ENCODE measurements at regions not wholly inside any gene's neighbourhood (a gene's known extent, or its start where the extent isn't known, plus 50 kb on each side); places are given as distances from the start of the nearest gene placed in this dataset.

GRCh38 chr1:234746798-234747196 lies 136.8 kb upstream of the IRF2BP2 start:
- Histone ChIP-seq H3K4me1 (ENCODE audit: control insufficient read depth, insufficient read depth, low read length) (peaks cover 4% of the 10 kb centered on the region), H3K36me3 (ENCODE audit: control insufficient read depth, insufficient read depth, low read length) (no peaks in the 10 kb centered on the region), H3K9me3 (ENCODE audit: control insufficient read depth, insufficient read depth, low read length) (no peaks in the 10 kb centered on the region), H3K9ac (ENCODE audit: low read depth, low read length) (no peak overlapping the region), H3K4me3 (ENCODE audit: low read depth, low read length) (no peak overlapping the region), H3K27me3 (ENCODE audit: control insufficient read depth, insufficient read depth, low read length) (no peaks in the 10 kb centered on the region)

- H3K9ac ChIP-seq (ENCODE audit: low read depth, low read length): no peak overlapping the region
- H3K36me3 ChIP-seq (ENCODE audit: control insufficient read depth, insufficient read depth, low read length): no peaks in the 10 kb centered on the region
- H3K9me3 ChIP-seq (ENCODE audit: control insufficient read depth, insufficient read depth, low read length): no peaks in the 10 kb centered on the region
- no peaks in the 10 kb centered on the region for H3K27me3 ChIP-seq (ENCODE audit: control insufficient read depth, insufficient read depth, low read length)
- peaks cover 4% of the 10 kb centered on the region for H3K4me1 ChIP-seq (ENCODE audit: control insufficient read depth, insufficient read depth, low read length)
- no peak overlapping the region for H3K4me3 ChIP-seq (ENCODE audit: low read depth, low read length)
Observed at GRCh38 chr1:234745844-234746797, 136.1 kb upstream of the IRF2BP2 start.

- Histone ChIP-seq H3K4me1 (ENCODE audit: control insufficient read depth, insufficient read depth, low read length) (peaks cover 4% of the 10 kb centered on the region), H3K4me3 (ENCODE audit: low read depth, low read length) (no peak overlapping the region), H3K36me3 (ENCODE audit: control insufficient read depth, insufficient read depth, low read length) (no peaks in the 10 kb centered on the region), H3K27me3 (ENCODE audit: control insufficient read depth, insufficient read depth, low read length) (no peaks in the 10 kb centered on the region), H3K9me3 (ENCODE audit: control insufficient read depth, insufficient read depth, low read length) (no peaks in the 10 kb centered on the region), H3K9ac (ENCODE audit: low read depth, low read length) (no peak overlapping the region)
Observed at GRCh38 chr1:234745276-234745675, 135.3 kb upstream of the IRF2BP2 start.

- Histone ChIP-seq H3K9ac (ENCODE audit: low read depth, low read length) (no peak overlapping the region), H3K4me1 (ENCODE audit: control insufficient read depth, insufficient read depth, low read length) (peaks cover 4% of the 10 kb centered on the region), H3K4me3 (ENCODE audit: low read depth, low read length) (no peak overlapping the region), H3K27me3 (ENCODE audit: control insufficient read depth, insufficient read depth, low read length) (no peaks in the 10 kb centered on the region), H3K9me3 (ENCODE audit: control insufficient read depth, insufficient read depth, low read length) (no peaks in the 10 kb centered on the region), H3K36me3 (ENCODE audit: control insufficient read depth, insufficient read depth, low read length) (no peaks in the 10 kb centered on the region)
Observed at GRCh38 chr1:234743791-234744611, 134.0 kb upstream of the IRF2BP2 start.

GRCh38 chr1:234742622-234743021 lies 132.6 kb upstream of the IRF2BP2 start:
- peaks cover 4% of the 10 kb centered on the region for H3K4me1 ChIP-seq (ENCODE audit: control insufficient read depth, insufficient read depth, low read length)
- no peak overlapping the region for H3K9ac ChIP-seq (ENCODE audit: low read depth, low read length)
- no peaks in the 10 kb centered on the region for H3K27me3 ChIP-seq (ENCODE audit: control insufficient read depth, insufficient read depth, low read length)
- H3K9me3 ChIP-seq (ENCODE audit: control insufficient read depth, insufficient read depth, low read length): no peaks in the 10 kb centered on the region
- no peak overlapping the region for H3K4me3 ChIP-seq (ENCODE audit: low read depth, low read length)
- no peaks in the 10 kb centered on the region for H3K36me3 ChIP-seq (ENCODE audit: control insufficient read depth, insufficient read depth, low read length)

GRCh38 chr1:234737967-234738314 lies 128.0 kb upstream of the IRF2BP2 start:
- no peaks in the 10 kb centered on the region for H3K27me3 ChIP-seq (ENCODE audit: control insufficient read depth, insufficient read depth, low read length)
- H3K36me3 ChIP-seq (ENCODE audit: control insufficient read depth, insufficient read depth, low read length): no peaks in the 10 kb centered on the region
- no peak overlapping the region for H3K4me3 ChIP-seq (ENCODE audit: low read depth, low read length)
- no peak overlapping the region for H3K9ac ChIP-seq (ENCODE audit: low read depth, low read length)
- H3K9me3 ChIP-seq (ENCODE audit: control insufficient read depth, insufficient read depth, low read length): no peaks in the 10 kb centered on the region
- no peaks in the 10 kb centered on the region for H3K4me1 ChIP-seq (ENCODE audit: control insufficient read depth, insufficient read depth, low read length)

- Histone ChIP-seq H3K4me3 (ENCODE audit: low read depth, low read length) (no peak overlapping the region), H3K9me3 (ENCODE audit: control insufficient read depth, insufficient read depth, low read length) (no peaks in the 10 kb centered on the region), H3K4me1 (ENCODE audit: control insufficient read depth, insufficient read depth, low read length) (no peaks in the 10 kb centered on the region), H3K27me3 (ENCODE audit: control insufficient read depth, insufficient read depth, low read length) (no peaks in the 10 kb centered on the region), H3K36me3 (ENCODE audit: control insufficient read depth, insufficient read depth, low read length) (no peaks in the 10 kb centered on the region), H3K9ac (ENCODE audit: low read depth, low read length) (no peak overlapping the region)
Observed at GRCh38 chr1:234735916-234736315, 125.9 kb upstream of the IRF2BP2 start.

GRCh38 chr1:234735476-234735875 lies 125.5 kb upstream of the IRF2BP2 start:
- Histone ChIP-seq H3K4me3 (ENCODE audit: low read depth, low read length) (no peak overlapping the region), H3K9me3 (ENCODE audit: control insufficient read depth, insufficient read depth, low read length) (no peaks in the 10 kb centered on the region), H3K9ac (ENCODE audit: low read depth, low read length) (no peak overlapping the region), H3K27me3 (ENCODE audit: control insufficient read depth, insufficient read depth, low read length) (no peaks in the 10 kb centered on the region), H3K4me1 (ENCODE audit: control insufficient read depth, insufficient read depth, low read length) (no peaks in the 10 kb centered on the region), H3K36me3 (ENCODE audit: control insufficient read depth, insufficient read depth, low read length) (no peaks in the 10 kb centered on the region)

GRCh38 chr1:234734869-234735268 lies 124.9 kb upstream of the IRF2BP2 start:
- no peaks in the 10 kb centered on the region for H3K27me3 ChIP-seq (ENCODE audit: control insufficient read depth, insufficient read depth, low read length)
- H3K4me1 ChIP-seq (ENCODE audit: control insufficient read depth, insufficient read depth, low read length): no peaks in the 10 kb centered on the region
- no peak overlapping the region for H3K9ac ChIP-seq (ENCODE audit: low read depth, low read length)
- H3K9me3 ChIP-seq (ENCODE audit: control insufficient read depth, insufficient read depth, low read length): no peaks in the 10 kb centered on the region
- no peaks in the 10 kb centered on the region for H3K36me3 ChIP-seq (ENCODE audit: control insufficient read depth, insufficient read depth, low read length)
- no peak overlapping the region for H3K4me3 ChIP-seq (ENCODE audit: low read depth, low read length)

- Histone ChIP-seq H3K9ac (ENCODE audit: low read depth, low read length) (no peak overlapping the region), H3K27me3 (ENCODE audit: control insufficient read depth, insufficient read depth, low read length) (no peaks in the 10 kb centered on the region), H3K4me1 (ENCODE audit: control insufficient read depth, insufficient read depth, low read length) (no peaks in the 10 kb centered on the region), H3K36me3 (ENCODE audit: control insufficient read depth, insufficient read depth, low read length) (no peaks in the 10 kb centered on the region), H3K4me3 (ENCODE audit: low read depth, low read length) (no peak overlapping the region), H3K9me3 (ENCODE audit: control insufficient read depth, insufficient read depth, low read length) (no peaks in the 10 kb centered on the region)
Observed at GRCh38 chr1:234734412-234734835, 124.4 kb upstream of the IRF2BP2 start.

- no peaks in the 10 kb centered on the region for H3K9me3 ChIP-seq (ENCODE audit: control insufficient read depth, insufficient read depth, low read length)
- no peaks in the 10 kb centered on the region for H3K36me3 ChIP-seq (ENCODE audit: control insufficient read depth, insufficient read depth, low read length)
- H3K9ac ChIP-seq (ENCODE audit: low read depth, low read length): no peak overlapping the region
- H3K4me1 ChIP-seq (ENCODE audit: control insufficient read depth, insufficient read depth, low read length): no peaks in the 10 kb centered on the region
- no peak overlapping the region for H3K4me3 ChIP-seq (ENCODE audit: low read depth, low read length)
- H3K27me3 ChIP-seq (ENCODE audit: control insufficient read depth, insufficient read depth, low read length): no peaks in the 10 kb centered on the region
Observed at GRCh38 chr1:234733427-234733826, 123.4 kb upstream of the IRF2BP2 start.

All from iPS-15b (cell line).